A549 (cell line): ENCODE measurements at regions not wholly inside any gene's neighbourhood (a gene's known extent, or its start where the extent isn't known, plus 50 kb on each side); places are given as distances from the start of the nearest gene placed in this dataset.
"Not testable (repeated sequence)": the region's sequence is repeated elsewhere in the genome, so short reads cannot be mapped to it uniquely, and the experiment has no call there.

ENCODE experiments used
- ATAC-seq, 2 experiments: fragments of 200-7000 bp in 1 of 2; fragments of >200 bp in 1 of 2; cut with Nextera tagmentation in 1 of 2; cut with Tn5 transposase in 1 of 2; 3 replicates each; pipeline versions ENCODE4 v1.8.0 to v1.9.1; 2018 to 2020; ENCODE audit warnings: mild to moderate bottlenecking in 1 of 2, moderate library complexity in 1 of 2
- CTCF ChIA-PET: fragments of 300-600 bp; sonication (Branson Sonifier 250); formaldehyde crosslinking; extraction: SDS; loops from one replicate; lab custom pipeline; 2021; ENCODE audit warnings: antibody characterized with exemption, inconsistent platforms; lab: Yijun Ruan, JAX
- POLR2A ChIA-PET: fragments of 350-600 bp; formaldehyde crosslinking; extraction: SDS; loops from one replicate; lab custom pipeline; 2021; ENCODE audit warnings: antibody characterized with exemption, inconsistent platforms; lab: Yijun Ruan, JAX
- DNase-seq, 2 experiments: peaks; one replicate each; pipeline versions ENCODE4 v3.0.0 to v3.0.0-alpha.2; 2011 to 2016; ENCODE audit warnings: low read depth in 1 of 2, low spot score in 1 of 2
- FAIRE-seq: peaks from 2 replicates; lab custom pipeline; 2011; peaks lifted over from hg19 to GRCh38; lab: Jason Lieb, UNC
- H3K27ac ChIP-seq, 2 experiments: fragments of >200 bp; sonication (Bioruptor Twin); formaldehyde crosslinking; 3 replicates each; pipeline ENCODE4 v1.5.1; 2016 to 2017
- H3K4me1 ChIP-seq: fragments of >200 bp; sonication (Bioruptor Twin); formaldehyde crosslinking; 3 replicates; pipeline ENCODE4 v1.6.1; 2016
- H3K4me2 ChIP-seq: fragments of >200 bp; sonication (Bioruptor Twin); formaldehyde crosslinking; 3 replicates; pipeline ENCODE4 v1.6.1; 2016
- H3K4me3 ChIP-seq: fragments of >200 bp; sonication (Bioruptor Twin); formaldehyde crosslinking; 3 replicates; pipeline ENCODE4 v1.5.1; 2016
- H3K9me3 ChIP-seq: fragments of >200 bp; sonication (Bioruptor Twin); formaldehyde crosslinking; 3 replicates; pipeline ENCODE4 v1.6.1; 2016
- BHLHE40 ChIP-seq: IDR thresholded peaks from 2 replicates; pipeline ENCODE4 v1.6.1; 2012; ENCODE audit warnings: low read depth, low read length, inconsistent platforms
- CEBPB ChIP-seq, 2 experiments: fragments of >200 bp in 1 of 2; sonication (Bioruptor Twin) in 1 of 2; formaldehyde crosslinking in 1 of 2; IDR thresholded peaks; 2 replicates each; pipeline ENCODE4 v1.6.1; 2012 to 2016
- CHD4 ChIP-seq: fragments of 200-600 bp; sonication (generic); IDR thresholded peaks from 2 replicates; pipeline ENCODE4 v1.6.1; 2016; ENCODE audit warnings: antibody characterized with exemption, mild to moderate bottlenecking, borderline replicate concordance
- E2F6 ChIP-seq: IDR thresholded peaks from 2 replicates; pipeline ENCODE4 v1.6.1; 2012; ENCODE audit warnings: low read depth, borderline replicate concordance
- EHF ChIP-seq: fragments of 250-450 bp; sonication (Bioruptor Pico); IDR thresholded peaks from 2 replicates; pipeline ENCODE4 v1.5.0; 2020; ENCODE audit warnings: mild to moderate bottlenecking
- EHMT2 ChIP-seq: fragments of 200-600 bp; sonication (generic); IDR thresholded peaks from 2 replicates; pipeline ENCODE4 v1.6.1; 2016; ENCODE audit warnings: antibody characterized with exemption, low read depth, mild to moderate bottlenecking, moderate library complexity
- EP300 ChIP-seq, 2 experiments: fragments of >200 bp; sonication (Bioruptor Twin); formaldehyde crosslinking; IDR thresholded peaks; 2 replicates in 1 of 2; 3 replicates in 1 of 2; pipeline ENCODE4 v1.6.1; 2016 to 2017
- FOXS1 ChIP-seq: fragments of 250-450 bp; sonication (Bioruptor Pico); IDR thresholded peaks from 2 replicates; pipeline ENCODE4 v1.5.0; 2020; ENCODE audit warnings: mild to moderate bottlenecking, moderate library complexity
- HMGXB4 ChIP-seq: fragments of 250-450 bp; sonication (Bioruptor Pico); IDR thresholded peaks from 2 replicates; pipeline ENCODE4 v1.5.0; 2021; ENCODE audit warnings: mild to moderate bottlenecking, moderate library complexity, borderline replicate concordance
- JUNB ChIP-seq: fragments of >200 bp; sonication (Bioruptor Twin); formaldehyde crosslinking; IDR thresholded peaks from 2 replicates; pipeline ENCODE4 v1.6.1; 2016
- KDM1A ChIP-seq: fragments of 200-600 bp; sonication (generic); IDR thresholded peaks from 2 replicates; pipeline ENCODE4 v1.6.1; 2016; ENCODE audit warnings: low read depth, mild to moderate bottlenecking
- MAFK ChIP-seq: fragments of 450-650 bp; IDR thresholded peaks from 2 replicates; pipeline ENCODE4 v1.6.1; 2014; ENCODE audit not compliant: partially characterized antibody
- MAZ ChIP-seq: fragments of 150-350 bp; IDR thresholded peaks from 2 replicates; pipeline ENCODE4 v1.6.1; 2014; ENCODE audit warnings: antibody characterized with exemption, low read depth, low read length, borderline replicate concordance
- PBX3 ChIP-seq: IDR thresholded peaks from 2 replicates; pipeline ENCODE4 v1.6.1; 2012
- RAD21 ChIP-seq, 2 experiments: fragments of >200 bp in 1 of 2; sonication (Bioruptor Twin) in 1 of 2; formaldehyde crosslinking in 1 of 2; IDR thresholded peaks in 1 of 2; conservative IDR thresholded peaks in 1 of 2; 2 replicates in 1 of 2; 3 replicates in 1 of 2; pipeline ENCODE4 v1.6.1; 2012 to 2018; ENCODE audit warnings: inconsistent platforms in 1 of 2
- RCOR1 ChIP-seq: fragments of 150-350 bp; IDR thresholded peaks from 2 replicates; pipeline ENCODE4 v1.6.1; 2014; ENCODE audit warnings: antibody characterized with exemption, low read length, low read depth
- RFX5 ChIP-seq: fragments of 450-650 bp; IDR thresholded peaks from 2 replicates; pipeline ENCODE4 v1.7.1; 2014; ENCODE audit warnings: antibody characterized with exemption, mild to moderate bottlenecking, moderate library complexity
- RNF2 ChIP-seq: fragments of 200-600 bp; sonication (generic); IDR thresholded peaks from 2 replicates; pipeline ENCODE4 v1.6.1; 2016; ENCODE audit warnings: low read depth, mild to moderate bottlenecking, antibody characterized with exemption, moderate library complexity, borderline replicate concordance
- SMC3 ChIP-seq: fragments of >200 bp; sonication (Bioruptor Twin); formaldehyde crosslinking; IDR thresholded peaks from 3 replicates; pipeline ENCODE4 v1.6.1; 2018; ENCODE audit warnings: inconsistent platforms
- TFCP2L1 ChIP-seq: fragments of 250-450 bp; sonication (Bioruptor Pico); IDR thresholded peaks from 2 replicates; pipeline ENCODE4 v1.5.0; 2021; ENCODE audit warnings: mild to moderate bottlenecking
- ZC3H11A ChIP-seq: fragments of 450-650 bp; IDR thresholded peaks from 2 replicates; pipeline ENCODE4 v1.6.1; 2014; ENCODE audit warnings: antibody characterized with exemption, mild to moderate bottlenecking
- ZSCAN20 ChIP-seq: fragments of 250-450 bp; sonication (Bioruptor Pico); IDR thresholded peaks from 2 replicates; pipeline ENCODE4 v1.8.0; 2022; ENCODE audit warnings: mild to moderate bottlenecking, moderate library complexity
- WGBS: methylation state at CpG from one replicate; pipeline ENCODE4 v1.1.6; 2017; ENCODE audit errors: missing lambda C conversion rate; 5-methylcytosine and 5-hydroxymethylcytosine counted together

GRCh38 chr3:117047951-117048705, 338.5 kb downstream of the TUSC7 start:
- no peak for ATAC-seq
- no peak overlapping the region for H3K4me3 ChIP-seq
- CTCF ChIA-PET = no interaction called here

GRCh38 chr3:117052395-117052794, 342.8 kb downstream of the TUSC7 start:
- H3K4me1 ChIP-seq = no peaks in the 10 kb centered on the region
- POLR2A ChIA-PET = no interaction called here

More at GRCh38 chr3:117047951-117048705, 338.5 kb downstream of the TUSC7 start:
- DNase-seq (no peak), FAIRE-seq (no peak)
- no peak overlapping the region for H3K27ac ChIP-seq
- TF ChIP-seq SMC3 (no peak), BHLHE40 (no peak), JUNB (no peak), EHMT2 (no peak), CHD4 (no peak)
- no peak overlapping the region for H3K4me2 ChIP-seq
- H3K9me3 ChIP-seq = no peaks in the 10 kb centered on the region
- POLR2A ChIA-PET = no interaction called here
- H3K4me1 ChIP-seq = no peaks in the 10 kb centered on the region

GRCh38 chr3:117054556-117054955, 345.0 kb downstream of the TUSC7 start:
- H3K4me1 ChIP-seq = no peaks in the 10 kb centered on the region
- ATAC-seq (no peak), FAIRE-seq (no peak), DNase-seq (no peak)
- no peak overlapping the region for H3K27ac ChIP-seq
- no peak for TF ChIP-seq EHF (CRISPR knock-in tag)
- TF ChIP-seq HMGXB4 (CRISPR knock-in tag) = no peak
- TF ChIP-seq FOXS1 (CRISPR knock-in tag) = no peak
- no peak for TF ChIP-seq ZSCAN20
- TF ChIP-seq EP300 (IDR thresholded peaks at IDR 0.05) = no peak
- TF ChIP-seq E2F6 = no peak
- TF ChIP-seq BHLHE40 = no peak
- no peak for TF ChIP-seq TFCP2L1
- no peak for TF ChIP-seq PBX3
- no peak for TF ChIP-seq EHMT2
- no peak for TF ChIP-seq RFX5
- no peak for TF ChIP-seq MAZ
- TF ChIP-seq CEBPB (IDR thresholded peaks at IDR 0.05) = no peak
- no peak for TF ChIP-seq RAD21 (conservative IDR thresholded peaks at IDR 0.05 in 1 of 2, IDR thresholded peaks at IDR 0.05 in 1 of 2)
- no peak for TF ChIP-seq ZC3H11A
- no peak for TF ChIP-seq RNF2
- no peak for TF ChIP-seq MAFK
- TF ChIP-seq RCOR1 = no peak
- 50% methylated on average over 2 of the region's 2 CpGs for WGBS
- ChIA-PET POLR2A (no interaction called here), CTCF (no interaction called here)
- H3K4me3 ChIP-seq = no peak overlapping the region
- no peak overlapping the region for H3K4me2 ChIP-seq
- no peaks in the 10 kb centered on the region for H3K9me3 ChIP-seq

More at GRCh38 chr3:117052395-117052794, 342.8 kb downstream of the TUSC7 start:
- TF ChIP-seq KDM1A = no peak
- TF ChIP-seq, all 56 proteins: peak for 0
- WGBS = 30% methylated on average over 5 of the region's 5 CpGs
- H3K4me3 ChIP-seq = no peak overlapping the region
- CTCF ChIA-PET = interaction anchor here (0.9 kb wide), 1 partner anchor 10 kb away, joined by 5 read pairs; no protein-coding TSS in a partner anchor
- FAIRE-seq (no peak), DNase-seq (no peak), ATAC-seq (no peak)
- H3K4me2 ChIP-seq = no peak overlapping the region
- no peak overlapping the region for H3K27ac ChIP-seq
- no peaks in the 10 kb centered on the region for H3K9me3 ChIP-seq

GRCh38 chr3:117056946-117057345, 347.4 kb downstream of the TUSC7 start:
- H3K4me2 ChIP-seq, FAIRE-seq, H3K4me1 ChIP-seq, DNase-seq, POLR2A ChIA-PET, CTCF ChIA-PET, H3K4me3 ChIP-seq, H3K9me3 ChIP-seq, ATAC-seq, H3K27ac ChIP-seq: not testable (repeated sequence)
- 69% methylated on average over 5 of the region's 5 CpGs for WGBS
